ENCODE measurements at regions not wholly inside any gene's neighbourhood (a gene's known extent, or its start where the extent isn't known, plus 50 kb on each side); places are given as distances from the start of the nearest gene placed in this dataset.

DNA sequence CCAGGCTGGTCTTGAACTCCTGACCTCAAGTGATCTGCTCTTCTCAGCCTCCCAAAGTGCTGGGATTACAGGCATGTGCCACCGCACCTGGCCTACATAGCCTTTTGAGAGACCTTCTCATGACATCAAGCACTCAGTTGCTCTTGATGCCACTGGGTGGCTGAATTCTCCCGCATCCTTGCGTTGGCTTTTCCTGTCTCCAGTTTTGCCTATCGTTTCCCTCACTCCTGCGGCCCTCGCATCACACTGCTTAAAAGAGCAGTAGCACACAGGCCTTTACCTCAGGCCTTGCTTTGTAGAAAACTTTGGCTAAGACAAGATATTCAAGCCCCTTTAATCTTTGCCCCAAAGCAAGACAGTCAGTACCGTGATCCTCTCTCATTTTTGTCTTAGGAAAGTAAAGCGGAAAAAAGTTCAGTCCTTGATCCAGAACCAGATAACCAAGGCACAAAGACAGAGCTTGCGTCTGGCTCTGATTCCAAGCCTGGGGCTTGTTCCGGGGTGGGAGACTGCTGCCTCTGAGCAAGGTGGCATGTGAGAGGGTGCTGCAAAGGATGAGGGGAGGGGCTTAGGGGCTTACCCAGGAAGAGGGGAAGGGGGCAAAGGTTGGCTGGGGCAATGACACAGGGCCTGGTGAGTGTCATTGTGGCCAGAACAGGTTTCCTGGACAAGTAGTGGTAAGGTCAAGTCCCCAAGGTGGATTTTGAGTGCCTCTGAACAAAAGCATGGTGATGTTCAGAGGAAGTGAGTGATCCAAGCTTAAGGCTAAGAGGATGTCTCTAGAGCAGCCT lies 175.0 kb upstream of the TLE3 start:
- TF ChIP-seq, protein P1, sequence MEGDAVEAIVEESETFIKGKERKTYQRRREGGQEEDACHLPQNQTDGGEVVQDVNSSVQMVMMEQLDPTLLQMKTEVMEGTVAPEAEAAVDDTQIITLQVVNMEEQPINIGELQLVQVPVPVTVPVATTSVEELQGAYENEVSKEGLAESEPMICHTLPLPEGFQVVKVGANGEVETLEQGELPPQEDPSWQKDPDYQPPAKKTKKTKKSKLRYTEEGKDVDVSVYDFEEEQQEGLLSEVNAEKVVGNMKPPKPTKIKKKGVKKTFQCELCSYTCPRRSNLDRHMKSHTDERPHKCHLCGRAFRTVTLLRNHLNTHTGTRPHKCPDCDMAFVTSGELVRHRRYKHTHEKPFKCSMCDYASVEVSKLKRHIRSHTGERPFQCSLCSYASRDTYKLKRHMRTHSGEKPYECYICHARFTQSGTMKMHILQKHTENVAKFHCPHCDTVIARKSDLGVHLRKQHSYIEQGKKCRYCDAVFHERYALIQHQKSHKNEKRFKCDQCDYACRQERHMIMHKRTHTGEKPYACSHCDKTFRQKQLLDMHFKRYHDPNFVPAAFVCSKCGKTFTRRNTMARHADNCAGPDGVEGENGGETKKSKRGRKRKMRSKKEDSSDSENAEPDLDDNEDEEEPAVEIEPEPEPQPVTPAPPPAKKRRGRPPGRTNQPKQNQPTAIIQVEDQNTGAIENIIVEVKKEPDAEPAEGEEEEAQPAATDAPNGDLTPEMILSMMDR (IDR thresholded peaks at IDR 0.05), result no peak
- no peak for TF ChIP-seq EZH2phosphoT487 (IDR thresholded peaks at IDR 0.05)
- no peak for TF ChIP-seq EZH2 (IDR thresholded peaks at IDR 0.05)
- Histone ChIP-seq H3K27ac (no peak overlapping the region), H3K4me3 (no peak overlapping the region), H3K9ac (no peak overlapping the region), H3K4me2 (no peak overlapping the region), H3K4me1 (peaks cover 27% of the 10 kb centered on the region), H3F3A (ENCODE audit: low read depth) (no peaks in the 10 kb centered on the region), H3K9me3 (ENCODE audit: low read depth) (no peaks in the 10 kb centered on the region), H4K20me1 (ENCODE audit: low read depth) (no peaks in the 10 kb centered on the region), H3K36me3 (no peaks in the 10 kb centered on the region), H2AFZ (replicated peaks) (no peak overlapping the region), H3K27me3 (no peaks in the 10 kb centered on the region), H3K79me2 (ENCODE audit: low read depth) (no peaks in the 10 kb centered on the region)
- Mint-ChIP-seq H3K27me3 (ENCODE audit: insufficient read depth, low read depth) (peaks cover 14% of the 10 kb centered on the region), H3K27ac (peak overlapping the region; percentile 54), H3K4me1 (peaks cover 69% of the 10 kb centered on the region), H3K9me3 (no peaks in the 10 kb centered on the region), H3K4me3 (no peak overlapping the region), H3K36me3 (no peaks in the 10 kb centered on the region)
- DNase-seq (ENCODE audit: low spot score), result no peak

DNA sequence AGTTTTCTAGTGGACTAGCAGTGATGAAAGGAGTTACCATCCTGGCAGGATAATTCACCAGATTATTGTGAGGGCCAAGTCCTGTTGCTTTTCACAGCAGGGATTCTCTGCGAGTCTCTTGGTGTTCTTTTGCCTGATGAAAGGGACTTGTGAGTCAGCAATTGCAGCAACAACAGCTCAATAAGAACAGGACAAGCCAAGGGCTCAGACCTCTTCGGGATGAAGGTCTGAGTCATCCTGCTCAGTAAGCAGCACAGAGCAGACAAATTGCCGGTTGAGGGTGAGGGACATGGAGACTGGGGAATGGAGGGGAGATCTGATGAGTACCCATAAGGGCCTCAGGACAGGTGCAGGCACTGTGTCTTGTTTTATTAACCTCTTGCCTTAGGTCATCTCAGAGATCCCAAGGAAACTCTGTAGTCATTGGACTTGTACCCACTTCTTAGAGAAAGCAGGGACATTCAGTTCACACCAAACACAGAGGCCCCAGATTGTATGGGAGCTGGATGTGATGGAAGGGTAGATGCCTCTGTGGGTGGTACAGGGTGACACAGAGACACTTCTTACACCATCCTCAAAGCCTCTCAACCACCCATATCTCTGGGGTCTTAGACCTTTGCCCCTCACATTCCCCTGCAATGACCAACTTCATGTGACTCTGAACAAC lies 173.8 kb upstream of the TLE3 start:
- H2AFZ ChIP-seq (replicated peaks), result no peak overlapping the region
- no peaks in the 10 kb centered on the region for H3F3A ChIP-seq (ENCODE audit: low read depth)
- H3K4me2 ChIP-seq, result no peak overlapping the region
- Mint-ChIP-seq H3K4me3 (peak overlapping the region; percentile 8), H3K9me3 (peaks cover 2% of the 10 kb centered on the region), H3K27ac (no peak overlapping the region), H3K4me1 (peaks cover 76% of the 10 kb centered on the region), H3K27me3 (ENCODE audit: insufficient read depth, low read depth) (peaks cover 19% of the 10 kb centered on the region), H3K36me3 (no peaks in the 10 kb centered on the region)
- no peak overlapping the region for H3K4me3 ChIP-seq
- DNase-seq (ENCODE audit: low spot score), result peak; percentile 50
- H3K27ac ChIP-seq, result no peak overlapping the region
- H3K36me3 ChIP-seq, result no peaks in the 10 kb centered on the region
- H3K27me3 ChIP-seq, result no peaks in the 10 kb centered on the region
- TF ChIP-seq EZH2phosphoT487 (IDR thresholded peaks at IDR 0.05) (no peak), EZH2 (IDR thresholded peaks at IDR 0.05) (no peak)
- TF ChIP-seq, protein P1 (IDR thresholded peaks at IDR 0.05), result no peak
- no peaks in the 10 kb centered on the region for H3K9me3 ChIP-seq (ENCODE audit: low read depth)
- no peaks in the 10 kb centered on the region for H3K79me2 ChIP-seq (ENCODE audit: low read depth)
- H4K20me1 ChIP-seq (ENCODE audit: low read depth), result no peaks in the 10 kb centered on the region
- peaks cover 34% of the 10 kb centered on the region for H3K4me1 ChIP-seq
- H3K9ac ChIP-seq, result no peak overlapping the region

DNA sequence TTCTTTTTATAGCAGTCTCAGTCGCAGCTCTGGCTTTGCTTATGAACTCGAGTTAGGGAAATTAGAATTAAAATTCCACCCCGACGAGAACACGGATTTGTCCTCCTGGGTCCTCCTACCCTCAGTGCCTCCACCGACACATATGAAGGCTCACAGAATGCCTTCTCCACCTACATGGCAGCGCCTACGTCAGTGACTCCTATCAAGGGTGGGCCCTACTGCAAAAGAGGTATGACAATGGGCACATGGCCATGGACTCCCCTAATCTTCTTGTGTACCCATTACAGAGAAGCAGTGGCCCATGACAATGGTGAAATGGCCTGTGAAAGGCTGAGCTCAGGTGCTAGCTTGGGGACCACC lies 173.0 kb upstream of the TLE3 start:
- Histone ChIP-seq H3K27me3 (no peaks in the 10 kb centered on the region), H3K4me3 (no peak overlapping the region), H3K79me2 (ENCODE audit: low read depth) (no peaks in the 10 kb centered on the region), H3F3A (ENCODE audit: low read depth) (no peaks in the 10 kb centered on the region), H4K20me1 (ENCODE audit: low read depth) (no peaks in the 10 kb centered on the region), H3K4me2 (no peak overlapping the region), H3K4me1 (peaks cover 35% of the 10 kb centered on the region), H3K27ac (no peak overlapping the region), H3K36me3 (no peaks in the 10 kb centered on the region), H3K9me3 (ENCODE audit: low read depth) (no peaks in the 10 kb centered on the region), H3K9ac (no peak overlapping the region), H2AFZ (replicated peaks) (no peak overlapping the region)
- no peak for DNase-seq (ENCODE audit: low spot score)
- Mint-ChIP-seq H3K9me3 (peaks cover 2% of the 10 kb centered on the region), H3K4me1 (peaks cover 84% of the 10 kb centered on the region), H3K27me3 (ENCODE audit: insufficient read depth, low read depth) (peaks cover 21% of the 10 kb centered on the region), H3K4me3 (no peak overlapping the region), H3K36me3 (no peaks in the 10 kb centered on the region), H3K27ac (no peak overlapping the region)
- TF ChIP-seq, protein P1 (IDR thresholded peaks at IDR 0.05), result no peak
- no peak for TF ChIP-seq EZH2 (IDR thresholded peaks at IDR 0.05)
- no peak for TF ChIP-seq EZH2phosphoT487 (IDR thresholded peaks at IDR 0.05)
